ENCODE measurements at regions not wholly inside any gene's neighbourhood (a gene's known extent, or its start where the extent isn't known, plus 50 kb on each side); places are given as distances from the start of the nearest gene placed in this dataset.

DNA sequence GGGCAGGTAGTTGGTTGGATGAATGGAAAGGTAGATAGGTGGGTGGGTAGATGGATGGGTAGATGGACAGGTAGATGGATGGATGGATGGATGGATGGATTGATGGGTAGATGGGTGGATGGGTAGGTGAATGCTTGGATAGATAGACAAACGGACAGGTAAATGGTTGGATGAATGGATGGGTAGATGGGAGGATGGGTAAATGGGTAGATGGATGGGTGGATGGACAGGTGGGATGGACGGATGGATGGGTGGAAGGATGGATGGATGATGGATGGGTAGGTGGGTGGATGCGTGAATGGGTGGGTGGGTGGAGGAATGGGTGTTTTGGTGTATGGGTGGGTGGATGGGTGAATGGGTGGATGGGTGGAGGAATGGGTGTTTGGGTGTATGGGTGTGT is 50.1 kb upstream of the ASAP2 start:
- no peak for TF ChIP-seq ARNT (IDR thresholded peaks at IDR 0.05)
- no peak for TF ChIP-seq ZBTB33 (CRISPR knock-in tag; IDR thresholded peaks at IDR 0.05)
- TF ChIP-seq HMGA1 (CRISPR knock-in tag; conservative IDR thresholded peaks at IDR 0.05), result no peak
- TF ChIP-seq, protein P1, sequence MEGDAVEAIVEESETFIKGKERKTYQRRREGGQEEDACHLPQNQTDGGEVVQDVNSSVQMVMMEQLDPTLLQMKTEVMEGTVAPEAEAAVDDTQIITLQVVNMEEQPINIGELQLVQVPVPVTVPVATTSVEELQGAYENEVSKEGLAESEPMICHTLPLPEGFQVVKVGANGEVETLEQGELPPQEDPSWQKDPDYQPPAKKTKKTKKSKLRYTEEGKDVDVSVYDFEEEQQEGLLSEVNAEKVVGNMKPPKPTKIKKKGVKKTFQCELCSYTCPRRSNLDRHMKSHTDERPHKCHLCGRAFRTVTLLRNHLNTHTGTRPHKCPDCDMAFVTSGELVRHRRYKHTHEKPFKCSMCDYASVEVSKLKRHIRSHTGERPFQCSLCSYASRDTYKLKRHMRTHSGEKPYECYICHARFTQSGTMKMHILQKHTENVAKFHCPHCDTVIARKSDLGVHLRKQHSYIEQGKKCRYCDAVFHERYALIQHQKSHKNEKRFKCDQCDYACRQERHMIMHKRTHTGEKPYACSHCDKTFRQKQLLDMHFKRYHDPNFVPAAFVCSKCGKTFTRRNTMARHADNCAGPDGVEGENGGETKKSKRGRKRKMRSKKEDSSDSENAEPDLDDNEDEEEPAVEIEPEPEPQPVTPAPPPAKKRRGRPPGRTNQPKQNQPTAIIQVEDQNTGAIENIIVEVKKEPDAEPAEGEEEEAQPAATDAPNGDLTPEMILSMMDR (CRISPR knock-in tag; IDR thresholded peaks at IDR 0.05), result no peak
- no peak for TF ChIP-seq ZNF766 (CRISPR knock-in tag; IDR thresholded peaks at IDR 0.05; ENCODE audit: borderline replicate concordance)
- TF ChIP-seq, protein P2, sequence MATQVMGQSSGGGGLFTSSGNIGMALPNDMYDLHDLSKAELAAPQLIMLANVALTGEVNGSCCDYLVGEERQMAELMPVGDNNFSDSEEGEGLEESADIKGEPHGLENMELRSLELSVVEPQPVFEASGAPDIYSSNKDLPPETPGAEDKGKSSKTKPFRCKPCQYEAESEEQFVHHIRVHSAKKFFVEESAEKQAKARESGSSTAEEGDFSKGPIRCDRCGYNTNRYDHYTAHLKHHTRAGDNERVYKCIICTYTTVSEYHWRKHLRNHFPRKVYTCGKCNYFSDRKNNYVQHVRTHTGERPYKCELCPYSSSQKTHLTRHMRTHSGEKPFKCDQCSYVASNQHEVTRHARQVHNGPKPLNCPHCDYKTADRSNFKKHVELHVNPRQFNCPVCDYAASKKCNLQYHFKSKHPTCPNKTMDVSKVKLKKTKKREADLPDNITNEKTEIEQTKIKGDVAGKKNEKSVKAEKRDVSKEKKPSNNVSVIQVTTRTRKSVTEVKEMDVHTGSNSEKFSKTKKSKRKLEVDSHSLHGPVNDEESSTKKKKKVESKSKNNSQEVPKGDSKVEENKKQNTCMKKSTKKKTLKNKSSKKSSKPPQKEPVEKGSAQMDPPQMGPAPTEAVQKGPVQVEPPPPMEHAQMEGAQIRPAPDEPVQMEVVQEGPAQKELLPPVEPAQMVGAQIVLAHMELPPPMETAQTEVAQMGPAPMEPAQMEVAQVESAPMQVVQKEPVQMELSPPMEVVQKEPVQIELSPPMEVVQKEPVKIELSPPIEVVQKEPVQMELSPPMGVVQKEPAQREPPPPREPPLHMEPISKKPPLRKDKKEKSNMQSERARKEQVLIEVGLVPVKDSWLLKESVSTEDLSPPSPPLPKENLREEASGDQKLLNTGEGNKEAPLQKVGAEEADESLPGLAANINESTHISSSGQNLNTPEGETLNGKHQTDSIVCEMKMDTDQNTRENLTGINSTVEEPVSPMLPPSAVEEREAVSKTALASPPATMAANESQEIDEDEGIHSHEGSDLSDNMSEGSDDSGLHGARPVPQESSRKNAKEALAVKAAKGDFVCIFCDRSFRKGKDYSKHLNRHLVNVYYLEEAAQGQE (IDR thresholded peaks at IDR 0.05; ENCODE audit: borderline replicate concordance in 1 of 2, low read depth in 1 of 2, low read length in 2 of 2), result no peak
- TF ChIP-seq FOXK2 (IDR thresholded peaks at IDR 0.05), result no peak
- no peak for TF ChIP-seq SIX1 (CRISPR knock-in tag; IDR thresholded peaks at IDR 0.05; ENCODE audit: borderline replicate concordance)
- TF ChIP-seq SIX4 (CRISPR knock-in tag; IDR thresholded peaks at IDR 0.05), result no peak
- no peak for TF ChIP-seq TAF1 (CRISPR knock-in tag; IDR thresholded peaks at IDR 0.05)
- TF ChIP-seq ZNF263 (CRISPR knock-in tag; IDR thresholded peaks at IDR 0.05), result no peak
- TF ChIP-seq JUND (CRISPR knock-in tag; IDR thresholded peaks at IDR 0.05), result no peak

Measured in HepG2 (cell line).